H1 (cell line): ENCODE measurements at regions not wholly inside any gene's neighbourhood (a gene's known extent, or its start where the extent isn't known, plus 50 kb on each side); places are given as distances from the start of the nearest gene placed in this dataset.

Source experiments
- CTCF ChIA-PET: fragments of 300-600 bp; sonication (Branson Sonifier 250); formaldehyde crosslinking; loops from one replicate; lab custom pipeline; 2021; ENCODE audit not compliant: partially characterized antibody; lab: Charles Lee
- POLR2A ChIA-PET: fragments of 300-600 bp; sonication (Branson Sonifier 250); formaldehyde crosslinking; loops from one replicate; lab custom pipeline; 2021; ENCODE audit warnings: inconsistent platforms; ENCODE audit not compliant: partially characterized antibody; lab: Charles Lee
- DNase-seq, 2 experiments: peaks; one replicate each; pipeline versions ENCODE4 v3.0.0 to v3.0.0-alpha.2; 2010 to 2022; ENCODE audit warnings: low spot score in 2 of 2, low read depth in 1 of 2, mixed read lengths in 1 of 2
- FAIRE-seq: peaks from 2 replicates; lab custom pipeline; 2011; peaks lifted over from hg19 to GRCh38; lab: Jason Lieb, UNC
- H2AFZ ChIP-seq: 2 replicates; pipeline ENCODE4 v1.8.1; 2012; ENCODE audit warnings: low read length, inconsistent platforms
- H2AK5ac ChIP-seq: 2 replicates; pipeline ENCODE4 v1.6.1; 2013; ENCODE audit warnings: low read depth, low read length
- H2BK120ac ChIP-seq: replicated peaks from 2 replicates; pipeline ENCODE3; 2013; ENCODE audit warnings: low read depth, low read length, inconsistent platforms
- H2BK12ac ChIP-seq: 2 replicates; pipeline ENCODE4 v1.6.1; 2013; ENCODE audit warnings: low read depth, low read length
- H2BK15ac ChIP-seq: 2 replicates; pipeline ENCODE4 v1.6.1; 2013; ENCODE audit warnings: low read length
- H2BK20ac ChIP-seq: 2 replicates; pipeline ENCODE4 v1.6.1; 2013; ENCODE audit warnings: low read length
- H2BK5ac ChIP-seq: 2 replicates; pipeline ENCODE4 v1.6.1; 2013; ENCODE audit warnings: low read depth, low read length
- H3K14ac ChIP-seq: 2 replicates; pipeline ENCODE4 v1.6.1; 2013; ENCODE audit warnings: inconsistent platforms; ENCODE audit not compliant: insufficient read length
- H3K18ac ChIP-seq: 2 replicates; pipeline ENCODE4 v1.6.1; 2013; ENCODE audit warnings: low read length; ENCODE audit errors: extremely low read depth
- H3K23ac ChIP-seq: 2 replicates; pipeline ENCODE4 v1.6.1; 2013; ENCODE audit warnings: inconsistent platforms; ENCODE audit not compliant: insufficient read length
- H3K23me2 ChIP-seq: 2 replicates; pipeline ENCODE4 v1.6.1; 2013; ENCODE audit warnings: low read depth, low read length
- H3K27ac ChIP-seq: 2 replicates; pipeline ENCODE4 v1.6.1; 2011; ENCODE audit warnings: low read depth, low read length, inconsistent platforms
- H3K27me3 ChIP-seq, 4 experiments: replicated peaks in 1 of 4; 1 replicate in 1 of 4; 2 replicates in 3 of 4; pipeline versions ENCODE4 v1.6.1 to v1.8.1; 2011 to 2013; ENCODE audit warnings: low read length in 3 of 4, mild to moderate bottlenecking in 3 of 4, inconsistent platforms in 2 of 4, mixed read lengths in 2 of 4, moderate library complexity in 1 of 4; ENCODE audit not compliant: control insufficient read depth in 3 of 4, insufficient read depth in 3 of 4; ENCODE audit errors: extremely low read depth in 1 of 4
- H3K36me3 ChIP-seq, 4 experiments: 2 replicates each; pipeline versions ENCODE4 v1.6.1 to v1.8.1; 2011 to 2013; ENCODE audit warnings: mild to moderate bottlenecking in 4 of 4, low read length in 3 of 4, moderate library complexity in 2 of 4, control low read depth in 1 of 4, inconsistent platforms in 1 of 4; ENCODE audit not compliant: insufficient read depth in 4 of 4, control insufficient read depth in 2 of 4
- H3K4ac ChIP-seq: replicated peaks from 2 replicates; pipeline ENCODE3; 2013; ENCODE audit warnings: low read length, low read depth, mixed read lengths, inconsistent platforms; ENCODE audit not compliant: insufficient read length
- H3K4me1 ChIP-seq, 4 experiments: replicated peaks in 1 of 4; 1 replicate in 1 of 4; 2 replicates in 3 of 4; pipeline versions ENCODE4 v1.6.1 to v1.8.1; 2011 to 2013; ENCODE audit warnings: low read length in 3 of 4, inconsistent platforms in 2 of 4, mixed read lengths in 1 of 4; ENCODE audit not compliant: insufficient read depth in 4 of 4, control insufficient read depth in 3 of 4
- H3K4me2 ChIP-seq, 2 experiments: 2 replicates each; pipeline versions ENCODE4 v1.6.1 to v1.8.1; 2011 to 2013; ENCODE audit warnings: low read depth in 2 of 2, low read length in 2 of 2, control low read depth in 1 of 2, inconsistent platforms in 1 of 2, mild to moderate bottlenecking in 1 of 2; ENCODE audit not compliant: insufficient read depth in 1 of 2
- H3K4me3 ChIP-seq, 4 experiments: fragments of 200-600, 300-600 bp in 1 of 4; sonication (generic), shearing (Covaris generic), sonication (Bioruptor Twin) in 1 of 4; 2 replicates each; pipeline versions ENCODE4 v1.5.1 to v1.8.1; 2011 to 2016; ENCODE audit warnings: low read length in 4 of 4, low read depth in 3 of 4, control low read depth in 2 of 4, inconsistent platforms in 2 of 4, mild to moderate bottlenecking in 2 of 4, mixed read lengths in 1 of 4, moderate library complexity in 1 of 4; ENCODE audit not compliant: insufficient read depth in 2 of 4; ENCODE audit errors: extremely low read depth in 1 of 4
- H3K56ac ChIP-seq: replicated peaks from 2 replicates; pipeline ENCODE3; 2013; ENCODE audit warnings: low read depth, mild to moderate bottlenecking, mixed read lengths, low read length, inconsistent platforms; ENCODE audit not compliant: insufficient read length
- H3K79me1 ChIP-seq: 2 replicates; pipeline ENCODE4 v1.6.1; 2013; ENCODE audit warnings: low read depth, low read length, control low read depth
- H3K79me2 ChIP-seq, 2 experiments: 2 replicates each; pipeline versions ENCODE4 v1.6.1 to v1.8.1; 2012 to 2013; ENCODE audit warnings: low read length in 2 of 2, mild to moderate bottlenecking in 2 of 2, inconsistent platforms in 1 of 2; ENCODE audit not compliant: insufficient read depth in 2 of 2, control insufficient read depth in 1 of 2
- H3K9ac ChIP-seq, 4 experiments: replicated peaks in 1 of 4; 1 replicate in 1 of 4; 2 replicates in 3 of 4; pipeline versions ENCODE4 v1.6.1 to v1.8.1; 2011 to 2013; ENCODE audit warnings: low read depth in 3 of 4, low read length in 3 of 4, control low read depth in 2 of 4, mild to moderate bottlenecking in 2 of 4, moderate library complexity in 2 of 4, inconsistent platforms in 1 of 4; ENCODE audit errors: extremely low read depth in 1 of 4
- H3K9me3 ChIP-seq, 2 experiments: 2 replicates each; pipeline versions ENCODE4 v1.6.1 to v1.8.1; 2012 to 2013; ENCODE audit warnings: mild to moderate bottlenecking in 2 of 2, moderate library complexity in 2 of 2, control low read depth in 1 of 2, inconsistent platforms in 1 of 2, low read depth in 1 of 2, low read length in 1 of 2, mixed read lengths in 1 of 2; ENCODE audit not compliant: insufficient read depth in 2 of 2
- H4K20me1 ChIP-seq, 2 experiments: replicated peaks in 1 of 2; 2 replicates each; pipeline versions ENCODE3 to v1.8.1; 2011 to 2013; ENCODE audit warnings: inconsistent platforms in 2 of 2, low read length in 2 of 2, mild to moderate bottlenecking in 1 of 2; ENCODE audit not compliant: insufficient read depth in 2 of 2, control insufficient read depth in 1 of 2
- H4K5ac ChIP-seq: 2 replicates; pipeline ENCODE4 v1.6.1; 2013; ENCODE audit warnings: low read length, low read depth, mixed read lengths, inconsistent platforms; ENCODE audit not compliant: insufficient read length
- H4K8ac ChIP-seq: 2 replicates; pipeline ENCODE4 v1.8.0; 2013; ENCODE audit warnings: mild to moderate bottlenecking, moderate library complexity, low read length, inconsistent platforms; ENCODE audit not compliant: insufficient read depth; ENCODE audit errors: extremely low read depth
- H4K91ac ChIP-seq: replicated peaks from 2 replicates; pipeline ENCODE3; 2013; ENCODE audit warnings: low read length, mixed read lengths, inconsistent platforms; ENCODE audit not compliant: insufficient read length
- ATF3 ChIP-seq: IDR thresholded peaks from 2 replicates; pipeline ENCODE4 v1.6.1; 2011; ENCODE audit warnings: low read depth, mild to moderate bottlenecking, low read length; ENCODE audit not compliant: insufficient read depth
- CHD1 ChIP-seq: IDR thresholded peaks from 2 replicates; pipeline ENCODE4 v1.6.1; 2012; ENCODE audit warnings: low read depth, low read length, improper control_type of control experiment
- CHD2 ChIP-seq: IDR thresholded peaks from 2 replicates; pipeline ENCODE4 v1.6.1; 2012; ENCODE audit warnings: low read length, improper control_type of control experiment
- E2F6 ChIP-seq: IDR thresholded peaks from 2 replicates; pipeline ENCODE4 v1.6.1; 2012; ENCODE audit warnings: inconsistent platforms
- EZH2 ChIP-seq: fragments of 200-600 bp; sonication (generic); IDR thresholded peaks from 2 replicates; pipeline ENCODE4 v1.7.1; 2012; ENCODE audit warnings: low read depth, mild to moderate bottlenecking, moderate library complexity, low read length, inconsistent platforms; ENCODE audit not compliant: severe bottlenecking
- NRF1 ChIP-seq: IDR thresholded peaks from 2 replicates; pipeline ENCODE4 v1.6.1; 2011; ENCODE audit warnings: mild to moderate bottlenecking, low read depth, low read length, improper control_type of control experiment
- SP1 ChIP-seq: IDR thresholded peaks from 2 replicates; pipeline ENCODE4 v1.6.1; 2011; ENCODE audit warnings: low read depth, low read length
- SP4 ChIP-seq: IDR thresholded peaks from 2 replicates; pipeline ENCODE4 v1.6.1; 2012; ENCODE audit warnings: low read length, inconsistent platforms
- SRF ChIP-seq: IDR thresholded peaks from 2 replicates; pipeline ENCODE4 v1.6.1; 2011; ENCODE audit warnings: mild to moderate bottlenecking, low read depth, low read length, moderate library complexity
- TAF7 ChIP-seq: optimal IDR thresholded peaks from 2 replicates; pipeline ENCODE3; 2011; ENCODE audit warnings: low read depth, mild to moderate bottlenecking, inconsistent platforms, low read length, moderate library complexity, borderline replicate concordance
- TCF12 ChIP-seq: IDR thresholded peaks from 2 replicates; pipeline ENCODE4 v1.6.1; 2011; ENCODE audit warnings: low read depth, mild to moderate bottlenecking, low read length
- WGBS, 2 experiments: shearing (Covaris generic) in 1 of 2; methylation state at CpG; one replicate each; pipeline versions ENCODE4 v1.1.6 to v1.1.7; 2013 to 2015; ENCODE audit warnings: low lambda C conversion rate in 2 of 2, mixed read lengths in 2 of 2, inconsistent platforms in 1 of 2, low coverage in 1 of 2, missing lambda C conversion rate in 1 of 2; ENCODE audit not compliant: insufficient replicate concordance in 2 of 2, insufficient coverage in 1 of 2, insufficient read length in 1 of 2; ENCODE audit errors: extremely low coverage in 1 of 2, missing lambda C conversion rate in 1 of 2; 5-methylcytosine and 5-hydroxymethylcytosine counted together

- no peak overlapping the region for H3K9ac ChIP-seq
- TF ChIP-seq SP4, result no peak
- TF ChIP-seq TAF7, result no peak
- TF ChIP-seq TCF12, result no peak
- TF ChIP-seq CHD1, result no peak
- TF ChIP-seq EZH2, result no peak
- no peak for TF ChIP-seq SP1
- no peak for TF ChIP-seq ATF3
- TF ChIP-seq NRF1, result no peak
- no peak for TF ChIP-seq CHD2
- TF ChIP-seq E2F6, result no peak
- no peak for TF ChIP-seq SRF
Measured at GRCh38 chr6:73962884-73963283, 266.9 kb downstream of the CD109 start.

More at GRCh38 chr6:73962884-73963283, 266.9 kb downstream of the CD109 start:
- Histone ChIP-seq H3K36me3 (no peaks in the 10 kb centered on the region), H2AK5ac (no peak overlapping the region), H3K4ac (no peak overlapping the region), H3K4me3 (no peak overlapping the region), H3K4me1 (no peaks in the 10 kb centered on the region), H3K23me2 (no peaks in the 10 kb centered on the region), H3K18ac (no peak overlapping the region), H3K27me3 (no peaks in the 10 kb centered on the region), H3K9me3 (no peaks in the 10 kb centered on the region; a peak in 1 of 4 replicates), H2BK5ac (no peak overlapping the region), H3K79me1 (no peaks in the 10 kb centered on the region), H4K20me1 (no peaks in the 10 kb centered on the region), H3K56ac (no peak overlapping the region), H3K23ac (no peak overlapping the region), H4K91ac (no peak overlapping the region), H4K5ac (no peak overlapping the region), H2AFZ (no peak overlapping the region), H3K27ac (no peak overlapping the region), H2BK20ac (no peak overlapping the region), H2BK15ac (no peak overlapping the region), H4K8ac (no peak overlapping the region), H3K4me2 (no peak overlapping the region), H2BK120ac (no peak overlapping the region), H3K79me2 (no peaks in the 10 kb centered on the region), H2BK12ac (no peak overlapping the region), H3K14ac (no peak overlapping the region)
- no peak for FAIRE-seq
- ChIA-PET CTCF (no interaction called here), POLR2A (interaction anchor here (0.6 kb wide), 1 partner anchor 39 kb away, joined by 3 read pairs; no protein-coding TSS in a partner anchor)
- no peak for DNase-seq
- 80% methylated on average over 3 of the region's 3 CpGs; no CpG with 5 or more reads in 1 of the 2 experiments for WGBS, 2 experiments
